ENCODE measurements at regions not wholly inside any gene's neighbourhood (a gene's known extent, or its start where the extent isn't known, plus 50 kb on each side); places are given as distances from the start of the nearest gene placed in this dataset.
"Not testable (repeated sequence)": the region's sequence is repeated elsewhere in the genome, so short reads cannot be mapped to it uniquely, and the experiment has no call there.

DNA sequence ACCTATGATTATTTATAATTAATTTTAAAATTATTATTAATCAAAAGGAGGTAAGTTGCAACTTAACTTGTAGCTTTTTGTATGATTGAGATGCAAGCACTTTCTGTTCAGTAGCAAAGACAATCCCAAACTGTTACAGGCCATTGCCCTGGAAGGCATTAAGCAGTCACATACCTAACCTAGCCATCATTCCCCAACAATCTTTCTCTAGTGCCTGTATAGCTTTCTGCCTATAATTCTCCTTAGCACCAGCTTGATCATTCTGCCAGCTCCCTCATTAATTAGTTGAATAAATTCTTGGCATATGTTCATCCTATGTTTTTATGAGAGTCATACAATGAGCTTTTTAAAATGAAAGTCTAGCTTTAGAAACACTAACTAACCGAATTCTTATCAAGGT is 178.9 kb upstream of the TMEM106B start:
- H3K27ac Mint-ChIP-seq: no peak overlapping the region
- no peak for DNase-seq
- intact Hi-C loops (cut with micrococcal nuclease): no loop called here
- ChIA-PET CTCF (no interaction called here), POLR2A (no interaction called here)
- H3K9me3 Mint-ChIP-seq: no peaks in the 10 kb centered on the region
- no peaks in the 10 kb centered on the region for H3K27me3 Mint-ChIP-seq
- H3K4me3 Mint-ChIP-seq: no peak overlapping the region
- H3K36me3 Mint-ChIP-seq (ENCODE audit: low read depth): no peaks in the 10 kb centered on the region
- H3K4me1 Mint-ChIP-seq: no peaks in the 10 kb centered on the region
- no peak for ATAC-seq (ENCODE audit: low read depth)
- TF ChIP-seq CTCF (IDR thresholded peaks at IDR 0.05): no peak

DNA sequence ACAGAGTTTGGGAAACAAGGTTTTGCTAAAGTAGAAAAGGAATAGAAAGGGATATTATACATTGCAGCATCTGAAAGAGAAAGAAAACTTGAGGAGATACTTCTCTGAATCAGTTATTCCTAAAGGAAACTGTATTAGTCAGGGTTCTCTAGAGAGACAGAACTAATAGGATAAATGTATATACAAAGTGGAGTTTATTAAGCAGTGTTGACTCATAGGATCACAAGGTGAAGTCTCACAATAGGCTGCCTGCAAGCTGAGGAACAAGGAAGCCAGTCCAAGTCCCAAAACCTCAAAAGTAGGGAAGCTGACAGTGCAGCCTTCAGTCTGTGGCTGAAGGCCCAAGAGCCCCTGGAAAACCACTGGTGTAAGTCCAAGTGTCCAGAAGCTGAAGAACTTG is 167.6 kb upstream of the TMEM106B start:
- ATAC-seq (ENCODE audit: low read depth); H3K27ac Mint-ChIP-seq; intact Hi-C loops (cut with micrococcal nuclease); H3K36me3 Mint-ChIP-seq (ENCODE audit: low read depth); DNase-seq; H3K4me3 Mint-ChIP-seq; H3K4me1 Mint-ChIP-seq; CTCF ChIA-PET; POLR2A ChIA-PET; H3K27me3 Mint-ChIP-seq; H3K9me3 Mint-ChIP-seq: not testable (repeated sequence)

DNA sequence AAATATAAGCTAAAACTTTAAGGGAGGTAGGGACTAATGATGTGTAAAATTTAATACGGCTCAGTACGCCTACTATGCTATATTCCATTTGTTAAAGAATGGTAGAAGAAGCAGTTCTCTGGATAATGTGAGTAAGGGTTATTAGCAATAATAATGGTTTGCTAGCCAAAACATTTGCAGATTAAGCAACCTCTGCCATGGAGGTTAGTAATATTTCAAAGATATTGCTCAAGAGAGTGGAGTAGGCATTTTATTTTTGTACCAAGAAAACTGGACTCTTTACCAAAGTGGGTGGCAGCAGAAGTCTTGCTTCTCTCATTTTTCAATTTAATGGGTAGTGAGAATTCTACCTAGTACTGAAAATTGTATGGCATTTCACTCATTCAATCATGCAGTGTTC is 158.9 kb upstream of the TMEM106B start:
- no peaks in the 10 kb centered on the region for H3K27me3 Mint-ChIP-seq
- no peaks in the 10 kb centered on the region for H3K36me3 Mint-ChIP-seq (ENCODE audit: low read depth)
- no peak for DNase-seq
- intact Hi-C loops (cut with micrococcal nuclease): no loop called here
- ChIA-PET CTCF (interaction anchor here (1.2 kb wide), 1 partner anchor 10 kb away, joined by 3 read pairs; no protein-coding TSS in a partner anchor), POLR2A (no interaction called here)
- no peaks in the 10 kb centered on the region for H3K4me1 Mint-ChIP-seq
- H3K27ac Mint-ChIP-seq: no peak overlapping the region
- no peak for ATAC-seq (ENCODE audit: low read depth)
- peaks cover 5% of the 10 kb centered on the region for H3K9me3 Mint-ChIP-seq
- no peak for TF ChIP-seq CTCF (IDR thresholded peaks at IDR 0.05)
- H3K4me3 Mint-ChIP-seq: no peak overlapping the region

GRCh38 chr7:12053561-12053960 is 157.5 kb upstream of the TMEM106B start:
- Mint-ChIP-seq H3K4me3 (no peak overlapping the region), H3K27me3 (peaks cover 4% of the 10 kb centered on the region), H3K36me3 (ENCODE audit: low read depth) (no peaks in the 10 kb centered on the region), H3K9me3 (peaks cover 12% of the 10 kb centered on the region), H3K4me1 (no peaks in the 10 kb centered on the region), H3K27ac (no peak overlapping the region)
- ATAC-seq (ENCODE audit: low read depth) (no peak), DNase-seq (no peak)
- POLR2A ChIA-PET: no interaction called here
- CTCF ChIA-PET: no interaction called here
- intact Hi-C loops (cut with micrococcal nuclease): no loop called here
- no peak for TF ChIP-seq CTCF (IDR thresholded peaks at IDR 0.05)

DNA sequence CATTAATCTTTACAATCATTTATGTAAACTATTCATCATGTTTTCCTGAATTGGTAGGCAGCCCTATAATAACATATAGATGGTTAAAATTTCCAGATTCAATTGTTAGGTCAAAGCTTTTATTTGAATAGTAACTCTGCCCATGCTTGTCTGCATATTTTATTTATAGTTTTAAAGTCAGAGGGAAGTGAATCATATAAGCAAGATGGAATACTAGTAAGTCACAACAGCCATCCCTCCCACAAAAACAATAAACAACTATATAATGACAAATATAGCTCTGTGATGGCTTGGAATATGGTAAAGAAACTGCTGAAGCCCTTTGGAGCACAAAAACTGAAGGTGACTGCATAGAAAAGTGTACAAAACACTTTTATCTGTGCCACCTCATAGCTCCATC is 156.3 kb upstream of the TMEM106B start:
- no peak for DNase-seq
- intact Hi-C loops (cut with micrococcal nuclease): no loop called here
- peaks cover 12% of the 10 kb centered on the region for H3K9me3 Mint-ChIP-seq
- H3K4me3 Mint-ChIP-seq: no peak overlapping the region
- H3K36me3 Mint-ChIP-seq (ENCODE audit: low read depth): no peaks in the 10 kb centered on the region
- ChIA-PET POLR2A (no interaction called here), CTCF (interaction anchor here (1.6 kb wide), 1 partner anchor 267 kb away, joined by 3 read pairs; no protein-coding TSS in a partner anchor)
- no peaks in the 10 kb centered on the region for H3K4me1 Mint-ChIP-seq
- ATAC-seq (ENCODE audit: low read depth): no peak
- H3K27me3 Mint-ChIP-seq: peaks cover 4% of the 10 kb centered on the region
- no peak for TF ChIP-seq CTCF (IDR thresholded peaks at IDR 0.05)
- H3K27ac Mint-ChIP-seq: no peak overlapping the region

GRCh38 chr7:12056381-12056780 is 154.7 kb upstream of the TMEM106B start:
- ChIA-PET CTCF (no interaction called here), POLR2A (no interaction called here)
- TF ChIP-seq CTCF (IDR thresholded peaks at IDR 0.05): no peak
- DNase-seq (no peak), ATAC-seq (ENCODE audit: low read depth) (no peak)
- H3K4me3 Mint-ChIP-seq: no peak overlapping the region
- peaks cover 12% of the 10 kb centered on the region for H3K9me3 Mint-ChIP-seq
- H3K36me3 Mint-ChIP-seq (ENCODE audit: low read depth): no peaks in the 10 kb centered on the region
- intact Hi-C loops (cut with micrococcal nuclease): no loop called here
- no peak overlapping the region for H3K27ac Mint-ChIP-seq
- no peaks in the 10 kb centered on the region for H3K4me1 Mint-ChIP-seq
- peaks cover 4% of the 10 kb centered on the region for H3K27me3 Mint-ChIP-seq

All from activated B cell treated with CpG ODN at 0.5 μM for 24 hours (primary cell).